Astrocyte (in vitro differentiated cells and primary cell): ENCODE measurements at regions not wholly inside any gene's neighbourhood (a gene's known extent, or its start where the extent isn't known, plus 50 kb on each side); places are given as distances from the start of the nearest gene placed in this dataset.

Source experiments
- DNase-seq: peaks from one replicate; pipeline ENCODE4 v3.0.0-alpha.2; 2010; ENCODE audit warnings: low read depth
- FAIRE-seq: peaks from 2 replicates; lab custom pipeline; 2011; peaks lifted over from hg19 to GRCh38; lab: Jason Lieb, UNC
- H2AFZ ChIP-seq: 2 replicates; pipeline ENCODE4 v1.6.0; 2012; ENCODE audit warnings: low read depth, low read length, inconsistent platforms
- H3K27ac ChIP-seq: 2 replicates; pipeline ENCODE4 v1.5.1; 2011; ENCODE audit warnings: low read depth, low read length, inconsistent platforms
- H3K27me3 ChIP-seq: 2 replicates; pipeline ENCODE4 v1.6.0; 2011; ENCODE audit warnings: low read length, inconsistent platforms; ENCODE audit not compliant: insufficient read depth
- H3K36me3 ChIP-seq: 2 replicates; pipeline ENCODE4 v1.5.1; 2011; ENCODE audit warnings: low read length, inconsistent platforms; ENCODE audit not compliant: insufficient read depth
- H3K4me1 ChIP-seq: 2 replicates; pipeline ENCODE4 v1.5.1; 2011; ENCODE audit warnings: low read length, inconsistent platforms; ENCODE audit not compliant: insufficient read depth
- H3K4me2 ChIP-seq: 2 replicates; pipeline ENCODE4 v1.6.0; 2012; ENCODE audit warnings: low read length, inconsistent platforms
- H3K4me3 ChIP-seq: 2 replicates; pipeline ENCODE4 v1.5.1; 2011; ENCODE audit warnings: low read depth, mild to moderate bottlenecking, low read length, inconsistent platforms; ENCODE audit not compliant: insufficient read depth
- H3K79me2 ChIP-seq: 2 replicates; pipeline ENCODE4 v1.6.0; 2012; ENCODE audit warnings: mild to moderate bottlenecking, low read length, inconsistent platforms; ENCODE audit not compliant: insufficient read depth
- H3K9ac ChIP-seq: 2 replicates; pipeline ENCODE4 v1.6.0; 2012; ENCODE audit warnings: mild to moderate bottlenecking, low read length, inconsistent platforms
- H3K9me3 ChIP-seq: 2 replicates; pipeline ENCODE4 v1.5.1; 2012; ENCODE audit warnings: low read depth, mild to moderate bottlenecking, low read length, inconsistent platforms; ENCODE audit not compliant: insufficient read depth
- H4K20me1 ChIP-seq: 2 replicates; pipeline ENCODE4 v1.6.0; 2012; ENCODE audit warnings: low read length, inconsistent platforms; ENCODE audit not compliant: insufficient read depth
- H3K27ac Mint-ChIP-seq: one replicate; pipeline ENCODE4 v1.8.0; 2021; ENCODE audit warnings: mild to moderate bottlenecking, mixed read lengths; ENCODE audit not compliant: unreplicated experiment
- H3K27me3 Mint-ChIP-seq: one replicate; pipeline ENCODE4 v1.8.0; 2021; ENCODE audit warnings: low read depth, mixed read lengths; ENCODE audit not compliant: unreplicated experiment
- H3K36me3 Mint-ChIP-seq: one replicate; pipeline ENCODE4 v1.8.0; 2021; ENCODE audit warnings: low read depth, mixed read lengths; ENCODE audit not compliant: unreplicated experiment
- H3K4me1 Mint-ChIP-seq: one replicate; pipeline ENCODE4 v1.8.0; 2021; ENCODE audit warnings: low read depth, mixed read lengths; ENCODE audit not compliant: unreplicated experiment
- H3K4me3 Mint-ChIP-seq: one replicate; pipeline ENCODE4 v1.8.0; 2021; ENCODE audit warnings: mild to moderate bottlenecking, moderate library complexity, mixed read lengths; ENCODE audit not compliant: unreplicated experiment
- H3K9me3 Mint-ChIP-seq: one replicate; pipeline ENCODE4 v1.8.0; 2021; ENCODE audit warnings: mild to moderate bottlenecking, mixed read lengths; ENCODE audit not compliant: unreplicated experiment
- EZH2 ChIP-seq: IDR thresholded peaks from 2 replicates; pipeline ENCODE4 v1.6.1; 2012; ENCODE audit warnings: mild to moderate bottlenecking, low read length, inconsistent platforms; ENCODE audit not compliant: insufficient read depth
- TF ChIP-seq, protein P1 (sequence below): IDR thresholded peaks from 2 replicates; pipeline ENCODE4 v1.5.1; 2011; ENCODE audit warnings: low read depth, mild to moderate bottlenecking, inconsistent platforms, low read length, moderate library complexity; ENCODE audit not compliant: insufficient read depth

DNA sequence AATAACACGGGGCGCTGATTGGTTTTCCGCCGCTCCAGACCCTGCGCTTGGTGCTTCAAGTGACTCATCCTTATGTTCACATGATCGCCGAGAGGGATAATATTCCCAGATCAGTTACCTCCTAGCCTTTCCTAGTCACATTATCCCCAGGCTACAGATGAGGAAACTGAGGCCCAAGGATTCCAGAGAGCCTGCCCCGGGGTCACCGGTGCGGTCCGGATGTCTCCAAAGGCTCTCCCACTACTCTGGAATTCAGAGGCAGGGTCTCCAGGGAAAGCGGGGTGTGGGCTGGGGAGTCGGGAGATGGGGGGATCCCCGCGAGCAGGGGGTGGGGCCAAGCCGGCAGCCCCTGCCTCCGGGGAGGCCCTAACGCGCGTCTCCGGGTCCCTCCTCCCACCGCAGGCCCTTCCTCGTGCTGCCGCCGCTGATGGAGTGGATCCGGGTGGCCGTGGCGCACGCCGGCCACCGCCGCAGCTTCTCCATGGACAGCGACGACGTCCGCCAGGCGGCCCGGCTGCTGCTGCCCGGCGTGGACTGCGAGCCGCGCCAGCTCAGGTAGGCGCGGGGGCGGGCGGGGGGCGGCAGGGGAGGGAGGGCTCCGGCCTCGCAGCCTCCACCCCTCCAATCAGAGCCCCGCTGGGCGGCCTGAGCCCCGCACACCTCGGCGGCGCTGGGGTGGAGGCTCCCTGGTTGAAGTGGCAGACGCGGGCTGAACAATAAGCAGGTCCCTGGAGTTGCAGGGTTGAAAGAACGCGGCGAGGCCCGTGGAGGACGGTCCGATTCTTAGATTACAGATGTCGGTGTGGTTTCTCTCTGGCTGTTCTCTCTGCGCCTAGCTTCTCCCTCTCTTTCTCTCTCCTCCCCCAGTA, 104.6 kb upstream of the PWP1 start:
- TF ChIP-seq, protein P1, sequence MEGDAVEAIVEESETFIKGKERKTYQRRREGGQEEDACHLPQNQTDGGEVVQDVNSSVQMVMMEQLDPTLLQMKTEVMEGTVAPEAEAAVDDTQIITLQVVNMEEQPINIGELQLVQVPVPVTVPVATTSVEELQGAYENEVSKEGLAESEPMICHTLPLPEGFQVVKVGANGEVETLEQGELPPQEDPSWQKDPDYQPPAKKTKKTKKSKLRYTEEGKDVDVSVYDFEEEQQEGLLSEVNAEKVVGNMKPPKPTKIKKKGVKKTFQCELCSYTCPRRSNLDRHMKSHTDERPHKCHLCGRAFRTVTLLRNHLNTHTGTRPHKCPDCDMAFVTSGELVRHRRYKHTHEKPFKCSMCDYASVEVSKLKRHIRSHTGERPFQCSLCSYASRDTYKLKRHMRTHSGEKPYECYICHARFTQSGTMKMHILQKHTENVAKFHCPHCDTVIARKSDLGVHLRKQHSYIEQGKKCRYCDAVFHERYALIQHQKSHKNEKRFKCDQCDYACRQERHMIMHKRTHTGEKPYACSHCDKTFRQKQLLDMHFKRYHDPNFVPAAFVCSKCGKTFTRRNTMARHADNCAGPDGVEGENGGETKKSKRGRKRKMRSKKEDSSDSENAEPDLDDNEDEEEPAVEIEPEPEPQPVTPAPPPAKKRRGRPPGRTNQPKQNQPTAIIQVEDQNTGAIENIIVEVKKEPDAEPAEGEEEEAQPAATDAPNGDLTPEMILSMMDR: no peak
- TF ChIP-seq EZH2: no peak
- no peaks in the 10 kb centered on the region for H4K20me1 ChIP-seq
- Mint-ChIP-seq H3K9me3 (no peaks in the 10 kb centered on the region), H3K36me3 (no peaks in the 10 kb centered on the region), H3K27ac (no peak overlapping the region), H3K27me3 (peaks cover 35% of the 10 kb centered on the region), H3K4me3 (no peak overlapping the region), H3K4me1 (peaks cover 2% of the 10 kb centered on the region)
- DNase-seq: no peak
- FAIRE-seq: no peak
- H2AFZ ChIP-seq: peak overlapping the region; percentile 26
- H3K9ac ChIP-seq: peak overlapping the region; percentile 24
- peaks cover 26% of the 10 kb centered on the region for H3K4me1 ChIP-seq
- peak overlapping the region; percentile 44 for H3K4me3 ChIP-seq
- no peaks in the 10 kb centered on the region for H3K27me3 ChIP-seq
- no peaks in the 10 kb centered on the region for H3K9me3 ChIP-seq
- no peaks in the 10 kb centered on the region for H3K36me3 ChIP-seq
- peak overlapping the region; percentile 84 for H3K4me2 ChIP-seq
- H3K79me2 ChIP-seq: no peaks in the 10 kb centered on the region
- no peak overlapping the region for H3K27ac ChIP-seq

DNA sequence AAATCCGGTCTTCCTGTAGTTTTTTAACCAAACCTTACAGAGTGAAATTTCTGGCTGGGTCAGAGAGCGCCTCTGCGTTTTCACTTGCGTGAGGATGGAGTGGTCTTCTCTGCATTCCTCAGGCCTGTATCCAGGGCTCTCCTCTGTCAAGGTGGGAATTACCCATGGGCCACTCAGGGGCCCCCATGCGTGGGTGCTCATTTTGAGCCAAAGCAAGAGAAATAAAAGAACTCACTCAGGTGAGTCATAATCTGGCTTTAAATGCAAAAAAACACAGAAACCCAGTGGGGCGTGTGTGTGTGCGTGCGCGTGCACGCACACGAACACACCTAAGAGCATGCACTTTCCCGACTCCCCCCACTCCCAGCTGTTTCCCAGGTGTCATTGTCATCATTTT, 104.0 kb upstream of the PWP1 start:
- FAIRE-seq: no peak
- DNase-seq: no peak
- Histone ChIP-seq H3K4me2 (peak overlapping the region; percentile 84), H3K4me3 (peak overlapping the region; percentile 44), H4K20me1 (no peaks in the 10 kb centered on the region), H3K9ac (peak overlapping the region; percentile 24), H3K9me3 (no peaks in the 10 kb centered on the region), H3K4me1 (peaks cover 26% of the 10 kb centered on the region), H3K36me3 (no peaks in the 10 kb centered on the region), H2AFZ (peak overlapping the region; percentile 26), H3K27me3 (no peaks in the 10 kb centered on the region), H3K79me2 (no peaks in the 10 kb centered on the region), H3K27ac (no peak overlapping the region)
- no peak for TF ChIP-seq EZH2
- TF ChIP-seq, protein P1: no peak
- H3K9me3 Mint-ChIP-seq: no peaks in the 10 kb centered on the region
- H3K27ac Mint-ChIP-seq: no peak overlapping the region
- H3K27me3 Mint-ChIP-seq: peaks cover 35% of the 10 kb centered on the region
- H3K4me3 Mint-ChIP-seq: no peak overlapping the region
- no peaks in the 10 kb centered on the region for H3K36me3 Mint-ChIP-seq
- peaks cover 2% of the 10 kb centered on the region for H3K4me1 Mint-ChIP-seq

DNA sequence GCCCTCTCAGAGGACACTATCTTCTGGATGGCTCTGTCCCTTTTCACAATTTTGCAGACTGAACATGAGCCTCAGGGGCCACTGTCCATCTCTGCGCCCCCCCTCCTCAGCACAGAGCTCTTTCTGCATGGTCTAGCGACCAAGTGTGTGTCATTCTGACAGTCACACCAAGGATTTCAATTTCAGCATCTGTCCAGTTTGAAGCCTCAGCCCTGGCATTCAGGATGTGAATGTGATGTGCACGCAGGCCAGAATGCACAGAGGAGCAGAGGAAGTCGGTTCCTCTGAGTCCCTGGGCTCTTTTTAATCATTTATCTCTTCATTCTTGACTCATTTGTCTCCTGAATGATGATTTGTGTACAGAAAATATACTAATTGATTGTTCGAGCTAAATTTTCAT, 102.0 kb upstream of the PWP1 start:
- Histone ChIP-seq H2AFZ (no peak overlapping the region), H3K79me2 (no peaks in the 10 kb centered on the region), H3K9ac (no peak overlapping the region), H3K4me3 (no peak overlapping the region), H3K36me3 (no peaks in the 10 kb centered on the region), H3K27ac (no peak overlapping the region), H3K4me2 (no peak overlapping the region), H3K4me1 (peaks cover 13% of the 10 kb centered on the region), H3K9me3 (no peaks in the 10 kb centered on the region), H4K20me1 (no peaks in the 10 kb centered on the region), H3K27me3 (no peaks in the 10 kb centered on the region)
- FAIRE-seq: no peak
- no peak overlapping the region for H3K4me3 Mint-ChIP-seq
- H3K9me3 Mint-ChIP-seq: peaks cover 6% of the 10 kb centered on the region
- no peak for TF ChIP-seq EZH2
- TF ChIP-seq, protein P1: no peak
- no peaks in the 10 kb centered on the region for H3K36me3 Mint-ChIP-seq
- no peak overlapping the region for H3K27ac Mint-ChIP-seq
- DNase-seq: no peak
- no peaks in the 10 kb centered on the region for H3K4me1 Mint-ChIP-seq
- peaks cover 35% of the 10 kb centered on the region for H3K27me3 Mint-ChIP-seq
